ENCODE measurements at regions not wholly inside any gene's neighbourhood (a gene's known extent, or its start where the extent isn't known, plus 50 kb on each side); places are given as distances from the start of the nearest gene placed in this dataset.

DNA sequence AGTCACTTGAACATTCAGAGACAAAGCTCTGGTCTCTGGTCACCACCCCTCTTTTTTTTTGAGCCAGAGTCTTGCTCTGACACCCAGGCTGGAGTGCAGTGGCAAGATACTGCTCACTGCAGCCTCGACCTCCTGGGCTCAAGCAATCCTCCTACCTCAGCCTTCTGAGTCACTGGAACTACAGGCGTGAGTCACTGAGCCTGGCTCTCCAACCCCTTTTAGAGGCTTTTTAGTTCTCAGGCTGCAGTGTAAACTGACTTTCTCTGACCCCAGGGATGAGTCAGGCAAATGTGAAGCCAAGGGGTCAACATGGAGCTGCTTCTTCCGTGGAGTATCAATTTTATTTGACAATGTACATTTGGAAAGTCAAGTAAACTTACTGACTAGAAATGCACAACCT lies 229.2 kb downstream of the PTTG2 start:
- no peak for DNase-seq (ENCODE audit: low read depth)

DNA sequence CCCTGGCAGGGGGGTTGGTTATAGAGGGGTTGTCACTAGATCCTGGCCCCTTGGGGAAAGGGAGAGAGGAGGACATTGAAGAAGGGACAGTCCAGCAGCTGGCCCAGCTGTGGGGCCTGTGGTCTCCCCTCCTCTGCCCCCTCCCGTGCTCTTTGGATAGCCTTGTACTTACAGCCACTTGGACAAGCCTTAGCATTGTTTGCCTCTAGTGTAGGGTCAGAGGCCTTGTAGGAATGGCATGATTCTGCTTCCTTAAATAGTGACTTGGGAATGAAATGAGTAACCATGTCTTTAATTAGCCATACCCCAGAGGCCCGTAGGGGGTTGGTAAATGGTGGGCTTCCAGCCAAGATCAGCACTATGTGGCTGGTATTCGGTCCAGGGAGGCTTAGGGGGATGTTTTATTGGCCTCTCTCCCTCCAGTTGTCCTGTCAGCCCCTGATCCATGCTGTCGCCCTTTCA lies 230.6 kb downstream of the PTTG2 start:
- DNase-seq (ENCODE audit: low read depth), result no peak

DNA sequence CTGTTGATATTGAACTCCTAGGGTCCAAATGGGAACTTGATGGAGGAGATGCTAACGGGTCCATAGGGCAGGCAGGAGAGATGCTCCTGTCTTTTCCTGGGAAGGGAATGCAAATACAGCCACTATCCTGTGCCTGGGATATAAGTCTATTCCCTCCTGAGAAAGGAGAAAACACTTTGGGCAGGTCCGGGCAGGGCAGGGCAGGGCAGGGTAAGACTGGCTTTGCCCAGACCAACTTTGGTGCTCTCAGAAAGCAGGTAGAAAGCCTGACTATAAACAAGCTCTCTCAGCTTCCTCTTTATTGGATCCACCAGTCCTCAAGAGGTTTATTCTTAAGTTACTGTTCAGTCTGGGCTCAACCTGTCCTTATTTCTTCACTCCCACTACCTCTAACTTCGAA lies 232.3 kb downstream of the PTTG2 start:
- no peak for DNase-seq (ENCODE audit: low read depth)

DNA sequence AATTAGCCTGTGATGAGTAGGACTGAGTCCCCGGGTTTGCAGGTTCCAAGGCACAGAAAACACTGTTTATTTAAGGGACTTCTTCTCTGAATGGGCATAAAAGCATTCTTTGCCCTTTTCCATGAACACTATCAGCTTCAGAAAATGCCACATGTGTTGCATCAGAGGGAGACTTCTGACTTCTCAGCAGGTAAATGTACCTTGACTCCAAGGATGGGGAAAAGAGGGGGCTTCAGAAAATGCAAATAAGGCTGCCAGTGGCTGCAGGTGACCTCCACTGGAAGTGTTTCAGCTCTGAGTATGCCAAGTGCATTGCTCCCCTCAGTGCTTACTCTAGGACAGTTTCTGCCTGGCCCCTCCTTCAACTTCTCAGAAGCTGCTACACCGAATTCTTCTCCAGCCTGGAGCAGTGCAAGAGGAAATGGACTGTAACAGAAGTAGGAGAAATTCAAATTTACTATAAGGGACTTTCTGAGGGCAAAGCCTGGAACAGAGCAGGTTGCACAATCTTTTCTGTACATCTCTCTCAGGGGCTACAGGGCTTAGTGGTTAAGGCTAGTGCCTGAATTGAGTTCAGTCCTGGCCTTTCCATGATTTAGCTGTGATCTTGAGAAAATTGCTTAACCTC lies 233.2 kb downstream of the PTTG2 start:
- no peak for DNase-seq (ENCODE audit: low read depth)

DNA sequence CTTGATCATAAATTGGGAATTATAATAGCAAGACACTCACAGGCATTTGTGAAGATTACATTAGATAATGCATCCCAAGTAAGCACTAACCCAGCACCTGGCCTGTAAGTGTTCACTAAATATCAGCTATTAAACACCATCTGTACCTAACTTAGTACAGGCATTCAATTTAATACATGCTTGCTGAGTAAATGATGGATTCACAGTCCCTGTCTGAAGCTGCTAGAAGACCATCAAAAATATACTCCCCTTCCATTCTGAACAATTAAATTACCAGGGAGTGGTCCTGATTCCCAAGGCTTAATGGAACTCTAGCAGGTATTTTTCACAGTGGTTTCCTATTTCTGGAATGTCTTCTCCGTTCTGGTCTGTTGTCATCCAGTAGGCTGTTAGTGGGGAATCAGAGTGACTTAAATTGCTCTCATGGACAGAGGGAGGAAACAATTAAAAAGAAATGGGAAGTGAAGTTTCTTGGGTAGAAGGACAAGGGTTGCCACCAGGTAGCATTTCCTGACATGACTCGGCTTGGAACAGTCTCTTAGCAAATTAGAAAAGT lies 233.9 kb downstream of the PTTG2 start:
- DNase-seq (ENCODE audit: low read depth), result no peak

DNA sequence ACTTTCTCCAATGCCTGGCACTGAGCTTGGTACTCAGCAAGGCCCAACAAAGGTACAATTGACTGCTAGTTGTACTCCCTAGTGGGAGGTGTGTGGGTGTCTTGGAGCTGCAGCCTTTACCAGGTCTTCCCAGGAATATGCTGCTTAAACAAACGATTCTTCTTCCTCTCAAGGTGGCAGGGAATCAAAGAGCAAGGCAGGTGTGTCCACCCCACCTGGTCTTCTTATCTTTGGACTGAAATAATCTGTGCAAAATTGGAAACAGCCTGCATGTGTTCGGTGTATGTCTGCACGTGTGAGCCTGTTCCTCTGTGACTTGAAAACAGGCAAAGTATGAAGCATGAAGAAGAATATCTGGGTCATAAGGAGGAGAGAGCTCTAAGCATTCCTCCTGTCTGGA lies 235.3 kb downstream of the PTTG2 start:
- DNase-seq (ENCODE audit: low read depth), result no peak

DNA sequence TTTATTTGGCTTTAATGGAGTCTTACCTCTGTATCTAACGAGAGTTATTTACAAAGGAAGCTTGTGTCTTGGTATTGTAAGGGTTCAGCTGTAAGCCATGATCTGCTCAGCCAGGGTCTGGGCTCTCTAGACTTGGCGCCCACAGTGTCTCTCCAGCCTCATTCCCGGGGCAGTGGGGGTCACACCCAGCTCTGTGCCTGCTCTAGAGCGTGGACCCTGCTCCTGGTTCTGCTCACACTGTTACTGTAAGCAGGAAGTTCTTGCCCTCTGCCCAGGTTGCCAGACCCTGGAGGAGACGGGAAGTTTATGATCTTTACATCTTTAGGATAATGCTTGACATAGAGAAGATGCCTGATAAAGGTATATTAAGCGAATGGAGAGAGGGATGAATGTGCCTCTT lies 235.7 kb downstream of the PTTG2 start:
- no peak for DNase-seq (ENCODE audit: low read depth)

DNA sequence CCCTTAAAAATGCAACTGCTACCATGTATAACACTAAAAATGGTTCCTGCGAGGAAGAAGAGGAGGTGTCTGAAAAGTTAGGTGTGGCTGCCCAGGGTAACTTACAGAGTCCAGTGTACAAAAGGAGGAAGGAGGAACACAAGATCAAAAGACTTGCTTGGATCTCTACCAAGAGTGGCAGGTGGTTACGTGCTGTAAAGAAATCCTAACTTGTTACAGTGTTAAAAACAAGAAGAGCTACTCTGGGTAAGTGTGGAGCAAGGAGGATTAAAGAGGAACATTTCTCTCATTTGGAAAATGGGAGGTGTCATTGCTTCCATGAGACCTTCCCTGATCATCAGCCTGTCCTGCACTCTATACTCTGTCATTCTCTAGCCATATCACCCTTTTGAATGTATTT lies 242.0 kb downstream of the PTTG2 start:
- DNase-seq (ENCODE audit: low read depth), result no peak

DNA sequence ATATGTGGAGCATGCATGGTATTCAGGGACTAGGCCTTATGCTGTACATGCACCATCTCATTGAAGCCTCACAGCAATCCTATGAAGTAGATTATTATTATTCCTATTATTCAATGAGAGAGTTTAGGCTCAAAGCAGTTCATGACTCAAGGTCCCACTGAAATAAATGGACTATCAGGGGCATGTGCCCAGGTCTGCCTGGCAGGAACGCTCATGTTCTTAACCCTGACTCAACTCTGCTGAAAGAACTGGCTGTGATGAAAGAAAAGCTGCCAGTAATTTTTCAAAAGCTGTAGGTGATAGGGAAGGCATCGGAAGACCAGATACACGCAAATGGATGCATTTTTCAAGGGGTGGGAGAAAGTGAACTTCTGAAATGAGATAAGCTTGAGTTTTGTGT lies 243.4 kb downstream of the PTTG2 start:
- no peak for DNase-seq (ENCODE audit: low read depth)

DNA sequence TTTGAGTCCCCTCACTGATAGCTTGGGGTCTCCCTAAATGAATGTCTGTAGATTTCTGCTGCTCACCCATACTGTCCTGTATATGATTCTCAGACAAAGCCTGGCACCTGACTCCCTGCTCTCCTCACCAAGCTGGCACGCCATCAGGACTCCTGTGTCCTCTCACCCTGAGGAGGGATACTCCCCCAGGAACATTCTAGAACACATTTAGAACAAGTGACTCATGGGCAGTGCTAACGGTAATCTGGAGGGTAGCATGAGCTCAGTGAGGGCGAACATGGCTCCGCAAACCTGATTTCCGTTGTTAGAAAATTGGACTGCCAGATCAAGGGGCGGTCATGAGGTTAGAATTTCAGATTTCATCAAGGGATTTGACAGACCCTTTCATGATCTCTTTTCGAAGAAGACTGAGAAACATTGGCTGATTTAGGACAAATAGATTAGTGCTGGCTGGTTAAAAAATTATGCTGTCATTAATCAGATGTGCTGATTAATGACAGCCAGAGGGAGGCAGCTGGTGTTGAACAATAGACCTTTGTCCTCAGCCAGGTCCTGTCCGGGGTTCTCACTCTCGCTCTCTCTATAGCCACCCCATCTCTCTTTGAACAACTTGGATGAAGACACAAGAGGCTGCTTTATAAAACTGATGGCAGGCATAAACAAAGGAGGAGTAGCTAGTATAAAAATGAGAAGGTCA lies 244.3 kb downstream of the PTTG2 start:
- DNase-seq (ENCODE audit: low read depth), result no peak

DNA sequence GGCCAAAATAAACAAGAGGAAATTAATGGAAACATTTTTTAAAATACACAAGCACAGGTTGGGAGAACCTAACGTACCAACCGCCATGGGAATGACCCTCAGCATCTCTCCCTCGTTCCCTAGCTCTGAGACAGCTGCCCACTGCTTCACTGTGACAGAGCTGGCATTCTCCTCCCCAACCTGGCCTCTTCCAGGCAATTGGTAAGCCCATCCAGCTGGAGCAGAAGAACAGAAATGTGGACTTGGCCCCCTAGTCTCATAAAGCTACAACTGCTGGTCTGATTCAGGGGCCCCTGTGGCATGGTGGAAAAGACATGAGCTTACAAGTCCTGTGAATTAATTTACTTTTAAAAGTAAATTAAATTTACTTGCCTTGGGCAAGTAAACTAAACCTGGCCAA lies 245.1 kb downstream of the PTTG2 start:
- no peak for DNase-seq (ENCODE audit: low read depth)

DNA sequence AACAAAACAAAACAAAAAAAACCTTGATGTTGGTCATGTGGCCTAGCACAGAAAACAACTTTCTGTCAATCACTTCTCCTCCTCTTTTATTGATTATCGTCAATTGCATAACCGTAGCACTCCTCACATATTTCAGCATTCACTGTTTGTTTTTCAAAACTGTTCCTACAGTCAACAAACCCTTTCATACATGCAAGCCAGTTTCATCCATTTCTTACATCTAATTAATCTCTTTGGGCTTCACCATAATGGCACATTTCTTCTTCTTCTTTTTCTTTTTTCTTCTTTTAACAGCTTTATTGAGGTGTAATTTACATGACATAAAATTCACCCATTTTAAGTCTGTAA lies 246.9 kb downstream of the PTTG2 start:
- no peak for DNase-seq (ENCODE audit: low read depth)

DNA sequence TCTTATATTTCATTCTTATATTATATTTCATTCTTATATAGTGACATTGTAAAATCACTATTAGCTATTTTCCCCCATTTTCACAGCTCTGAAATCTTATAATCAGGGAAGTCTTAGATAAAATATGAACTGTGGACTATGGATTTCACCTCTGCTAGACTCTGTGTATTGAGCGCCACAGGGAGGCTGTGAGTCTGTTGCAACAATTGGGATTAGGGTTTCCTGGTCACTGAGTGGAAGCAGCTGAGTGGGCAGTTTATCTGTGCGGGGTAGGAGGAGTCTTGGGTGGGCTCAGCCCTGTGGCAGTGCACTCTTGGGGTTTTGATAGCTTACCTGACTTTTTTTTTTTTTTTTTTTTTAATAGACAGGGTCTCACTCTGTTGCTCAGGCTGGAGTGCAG lies 249.5 kb downstream of the PTTG2 start:
- no peak for DNase-seq (ENCODE audit: low read depth)

DNA sequence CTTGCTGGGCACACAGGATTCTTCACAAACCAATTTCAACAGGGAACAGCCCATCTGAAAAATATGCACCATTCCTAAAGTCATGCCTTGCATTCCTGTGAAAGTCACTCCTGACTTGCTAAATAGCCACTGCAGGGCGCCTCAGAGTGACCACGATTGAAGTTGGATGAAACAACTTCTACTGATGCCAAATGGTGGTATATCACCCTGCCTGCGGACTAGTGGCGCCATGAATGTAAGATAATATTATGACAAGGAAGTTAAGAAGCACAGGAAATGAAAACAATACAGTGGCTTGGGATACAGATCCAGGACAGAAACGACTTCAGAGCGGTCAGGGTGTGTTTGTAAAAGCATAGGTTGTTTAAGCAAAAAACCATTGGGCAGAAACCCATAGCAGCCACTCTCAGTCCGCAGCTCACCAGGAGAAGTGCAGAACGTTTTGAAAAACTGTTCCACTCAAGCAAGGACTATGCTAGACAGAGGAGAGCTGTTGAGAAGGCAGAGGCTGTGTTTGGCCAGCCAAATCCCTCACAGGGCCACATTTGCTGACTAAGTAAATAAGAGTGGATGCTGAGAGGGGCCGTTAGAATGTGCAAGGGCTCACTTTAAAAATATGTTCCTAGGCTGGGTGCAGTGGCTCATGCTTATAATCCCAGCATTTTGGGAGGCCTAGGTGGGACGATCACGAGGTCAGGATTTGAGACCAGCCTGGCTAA lies 250.4 kb downstream of the PTTG2 start:
- no peak for DNase-seq (ENCODE audit: low read depth)

DNA sequence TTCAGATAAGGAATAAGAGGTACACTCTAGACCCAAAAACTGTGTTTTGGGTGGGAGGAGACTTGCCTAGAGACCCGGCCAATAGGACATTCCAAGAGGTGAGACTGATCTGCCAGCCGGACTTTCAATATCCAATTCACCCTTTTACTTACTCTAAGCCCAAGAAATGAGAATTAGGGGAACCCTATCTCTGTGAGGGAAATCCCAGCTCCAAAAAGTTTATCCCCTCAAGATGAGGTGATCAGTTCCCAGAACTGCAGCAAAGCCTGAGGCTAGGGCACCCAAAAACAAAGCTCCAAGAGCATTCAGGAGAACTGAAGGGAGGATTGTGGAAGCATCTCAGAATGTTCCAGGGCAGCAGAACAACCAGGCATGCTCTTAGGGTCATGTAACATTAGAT lies 251.7 kb downstream of the PTTG2 start:
- DNase-seq (ENCODE audit: low read depth), result no peak

DNA sequence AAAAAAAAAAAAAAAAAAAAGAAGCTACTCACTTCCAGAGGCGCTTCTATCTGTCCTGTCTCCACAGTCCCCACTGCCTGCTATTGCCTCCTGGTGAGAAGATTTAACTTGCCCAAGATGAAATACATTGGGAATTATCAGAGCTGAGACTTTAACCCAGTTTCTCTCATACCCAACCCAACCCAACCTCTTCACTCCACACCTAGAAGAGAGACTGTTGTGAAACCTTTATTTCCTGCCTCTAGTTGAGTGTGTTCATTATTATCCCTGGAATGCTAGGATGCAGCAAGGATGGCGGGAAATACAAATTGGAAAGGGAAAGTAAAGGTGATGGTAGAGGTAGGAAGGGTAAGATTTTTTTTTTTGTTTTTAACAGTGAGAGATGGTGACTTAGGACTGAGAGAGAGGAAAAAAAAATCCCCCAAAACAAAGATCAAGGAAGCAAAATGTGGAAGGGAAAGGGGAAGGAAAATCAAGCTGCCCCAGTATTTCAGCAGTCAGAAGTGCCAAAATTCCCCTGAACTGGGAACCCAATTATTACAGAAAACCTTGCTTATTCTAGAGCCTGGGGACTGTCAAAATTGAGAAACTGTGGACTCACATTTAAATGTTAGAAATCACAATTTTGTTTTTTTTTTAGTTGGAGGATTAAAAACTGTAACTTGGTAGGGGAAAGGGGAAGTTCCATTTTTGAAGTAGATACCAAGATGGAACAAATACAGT lies 253.0 kb downstream of the PTTG2 start:
- DNase-seq (ENCODE audit: low read depth), result no peak

DNA sequence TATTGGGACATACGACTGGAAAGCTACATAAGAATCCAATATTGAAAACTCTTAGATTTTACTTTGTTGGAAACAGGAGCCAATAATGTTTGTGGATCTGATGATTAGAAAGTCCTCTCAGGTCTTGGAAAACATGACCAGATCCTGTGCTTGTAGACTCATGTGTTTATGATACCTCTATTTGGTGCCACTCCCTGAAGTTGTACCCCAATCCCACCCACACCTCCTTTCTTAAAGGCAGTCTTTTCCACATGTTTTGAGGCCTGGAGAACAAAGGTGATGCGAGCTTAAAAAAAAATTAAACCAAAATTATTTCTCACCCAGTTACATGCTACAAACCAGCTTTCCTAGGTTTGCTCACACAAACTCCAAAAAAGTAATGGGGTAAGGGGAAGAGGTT lies 262.7 kb downstream of the PTTG2 start:
- no peak for DNase-seq (ENCODE audit: low read depth)

DNA sequence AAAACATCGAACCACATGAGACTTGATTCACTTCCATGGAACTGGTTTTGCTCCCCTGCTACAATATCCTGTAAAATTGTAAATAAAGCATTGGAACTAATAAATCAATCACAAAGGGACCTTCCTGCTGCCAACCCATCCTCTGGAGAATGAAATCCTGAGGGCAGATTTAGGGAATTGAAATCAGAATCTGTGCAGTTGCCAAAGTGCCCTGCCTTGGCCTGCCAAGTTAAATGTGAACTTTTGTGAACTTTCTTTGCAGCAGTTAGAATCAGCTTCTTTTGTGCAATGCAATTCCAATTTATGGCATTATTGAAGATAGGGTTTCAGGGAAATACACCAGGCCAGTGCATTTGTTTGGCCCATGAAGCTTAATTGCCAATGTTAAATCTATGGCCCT lies 263.1 kb downstream of the PTTG2 start:
- DNase-seq (ENCODE audit: low read depth), result no peak

DNA sequence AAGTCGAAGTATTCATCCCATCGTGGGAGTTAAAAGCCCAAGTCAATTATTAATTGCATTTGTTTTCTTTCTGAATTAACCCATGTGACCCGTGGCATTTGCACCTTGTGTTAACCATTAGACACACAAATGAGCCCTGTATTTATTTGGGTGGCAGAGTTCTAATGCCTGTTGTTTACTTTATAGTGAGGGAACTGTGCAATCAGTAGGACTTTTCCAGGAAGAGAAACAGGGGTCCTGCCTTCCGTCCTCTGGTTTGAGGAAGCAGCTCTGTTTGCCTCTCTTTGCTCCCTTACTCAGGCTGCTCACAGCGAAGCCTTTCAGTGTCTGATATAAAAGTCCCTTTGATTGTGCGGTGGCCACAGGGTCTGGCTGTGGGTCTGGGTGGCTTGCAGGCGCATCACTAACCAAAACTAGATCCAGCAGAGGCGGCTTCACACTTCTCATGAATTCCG lies 263.6 kb downstream of the PTTG2 start:
- DNase-seq (ENCODE audit: low read depth), result no peak

DNA sequence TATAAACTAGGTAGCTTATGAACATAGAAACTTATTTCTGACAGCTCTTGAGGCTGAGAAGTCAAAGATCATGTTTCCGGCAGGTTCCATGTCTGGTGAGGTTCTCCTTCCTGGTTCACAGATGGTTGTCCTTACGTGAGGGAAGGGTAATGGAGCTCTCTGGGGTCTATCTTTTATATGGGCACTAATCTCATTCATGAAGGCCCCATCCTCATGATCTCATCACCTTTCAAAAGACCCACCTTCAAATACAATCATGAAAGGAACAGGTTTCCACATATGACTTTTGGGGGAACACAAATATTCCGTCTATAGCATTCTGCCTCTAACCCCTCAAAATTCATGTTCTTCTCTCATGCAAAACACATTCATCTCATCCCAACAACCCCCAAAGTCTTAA lies 264.7 kb downstream of the PTTG2 start:
- DNase-seq (ENCODE audit: low read depth), result no peak

DNA sequence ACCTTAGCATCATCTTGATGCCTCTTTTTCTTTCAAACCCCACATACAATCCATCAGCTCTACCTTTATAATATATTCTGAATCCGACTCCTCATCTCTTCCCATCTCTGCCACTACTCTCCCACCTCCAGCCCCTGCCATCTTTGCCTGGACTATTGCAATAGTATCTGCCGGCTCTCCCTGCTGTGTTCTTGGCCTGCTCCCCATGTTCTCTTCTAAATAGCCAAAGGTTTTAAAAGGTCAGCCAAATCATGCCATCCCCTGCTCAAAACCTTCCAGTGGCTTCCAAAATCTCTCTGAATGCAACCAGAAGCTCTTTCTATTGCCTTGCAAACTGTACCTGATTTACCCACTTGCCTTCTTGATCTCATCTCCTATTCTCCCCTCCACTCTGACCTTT lies 266.0 kb downstream of the PTTG2 start:
- no peak for DNase-seq (ENCODE audit: low read depth)

DNA sequence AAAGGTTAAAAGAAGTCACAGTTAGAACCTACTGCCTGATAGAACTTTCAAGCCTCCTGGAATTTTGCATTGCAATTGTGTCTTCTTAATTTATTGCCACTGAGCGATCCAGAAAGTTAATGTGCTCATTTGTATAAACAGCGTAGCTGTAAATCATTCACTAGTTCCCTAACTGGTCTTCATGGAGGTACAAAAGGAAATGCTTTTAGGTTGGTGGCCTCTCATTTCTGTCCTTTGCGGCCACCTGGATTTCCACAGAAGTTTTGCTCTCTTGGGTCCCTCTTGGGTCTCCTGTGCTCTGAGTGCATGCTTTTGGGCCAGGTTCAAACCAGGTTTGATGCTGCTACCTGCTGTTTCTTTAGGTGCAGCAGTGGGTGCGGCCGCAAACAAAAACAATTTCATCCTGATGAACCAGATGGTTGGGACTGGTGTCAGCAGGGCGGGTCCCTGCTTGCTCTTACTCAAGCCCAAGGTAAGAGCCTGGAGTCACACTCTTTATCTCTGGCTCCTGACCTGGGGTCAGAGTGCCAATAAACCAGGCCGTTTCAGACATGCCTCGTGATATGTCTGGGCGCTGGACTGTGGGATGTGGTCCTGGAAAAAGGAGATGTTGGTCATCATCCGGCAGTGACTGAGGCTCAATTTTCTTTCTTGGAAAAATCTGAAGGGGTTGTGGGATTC lies 270.1 kb downstream of the PTTG2 start:
- no peak for DNase-seq (ENCODE audit: low read depth)

All from T follicular helper cell (primary cell).